CD4-positive, alpha-beta T cell treated with Interleukin-15 for 1 hour (primary cell): ENCODE measurements at regions not wholly inside any gene's neighbourhood (a gene's known extent, or its start where the extent isn't known, plus 50 kb on each side); places are given as distances from the start of the nearest gene placed in this dataset.

ENCODE experiments used
- DNase-seq: peaks from one replicate; pipeline ENCODE4 v3.0.0-alpha.2; 2020

- DNase-seq = no peak
Observed at GRCh38 chr9:87259543-87260518, 237.8 kb upstream of the DAPK1 start.

GRCh38 chr9:87263291-87263690 is 234.4 kb upstream of the DAPK1 start:
- DNase-seq = no peak

GRCh38 chr9:87266697-87267096 is 231.0 kb upstream of the DAPK1 start:
- DNase-seq = no peak

GRCh38 chr9:87267251-87268070 is 230.2 kb upstream of the DAPK1 start:
- DNase-seq = no peak

GRCh38 chr9:87269296-87270176 is 228.1 kb upstream of the DAPK1 start:
- DNase-seq = no peak

- no peak for DNase-seq
Observed at GRCh38 chr9:87270221-87270847, 227.3 kb upstream of the DAPK1 start.

GRCh38 chr9:87270848-87271234 is 226.8 kb upstream of the DAPK1 start:
- no peak for DNase-seq

GRCh38 chr9:87271696-87272477 is 225.8 kb upstream of the DAPK1 start:
- no peak for DNase-seq

- DNase-seq = no peak
Observed at GRCh38 chr9:87275047-87275725, 222.5 kb upstream of the DAPK1 start.

GRCh38 chr9:87276327-87276841 is 221.3 kb upstream of the DAPK1 start:
- no peak for DNase-seq

- no peak for DNase-seq
Observed at GRCh38 chr9:87276851-87277261, 220.8 kb upstream of the DAPK1 start.

GRCh38 chr9:87277346-87277745 is 220.3 kb upstream of the DAPK1 start:
- DNase-seq = no peak

GRCh38 chr9:87278971-87279733 is 218.5 kb upstream of the DAPK1 start:
- no peak for DNase-seq

GRCh38 chr9:87280421-87280820 is 217.2 kb upstream of the DAPK1 start:
- DNase-seq = no peak

- no peak for DNase-seq
Observed at GRCh38 chr9:87282538-87282937, 215.1 kb upstream of the DAPK1 start.

- DNase-seq = no peak
Observed at GRCh38 chr9:87283585-87283984, 214.1 kb upstream of the DAPK1 start.

GRCh38 chr9:87285183-87285850 is 212.3 kb upstream of the DAPK1 start:
- no peak for DNase-seq

- no peak for DNase-seq
Observed at GRCh38 chr9:87286506-87286905, 211.2 kb upstream of the DAPK1 start.
